Heart right ventricle (tissue), 16 donors: ENCODE measurements at regions not wholly inside any gene's neighbourhood (a gene's known extent, or its start where the extent isn't known, plus 50 kb on each side); places are given as distances from the start of the nearest gene placed in this dataset.
A peak's percentile ranks its signal among the peaks of the same experiment; 100 is the strongest.

Experiments
- ATAC-seq, 8 donors: fragments of 200-7000 bp; cut with Tn5 transposase; one replicate each; pipeline ENCODE4 v1.9.1; 2020; ENCODE audit warnings: mild to moderate bottlenecking in 8 of 8, moderate library complexity in 8 of 8, moderate number of reproducible peaks in 1 of 8
- DNase-seq, 2 donors: peaks; one replicate each; pipeline ENCODE4 v3.0.0-alpha.2; 2020
- H3K27ac ChIP-seq, 10 donors: fragments of 200-600 bp; sonication (generic) in 2 of 10; one replicate each; pipeline versions ENCODE4 v1.5.0 to v1.8.0; 2020 to 2022; ENCODE audit warnings: mild to moderate bottlenecking in 3 of 10
- H3K27me3 ChIP-seq, 7 donors: fragments of 200-600 bp; one replicate each; pipeline ENCODE4 v1.8.0; 2021 to 2022; ENCODE audit warnings: mild to moderate bottlenecking in 2 of 7
- H3K36me3 ChIP-seq, 9 donors: fragments of 200-600 bp; sonication (generic) in 1 of 9; one replicate each; pipeline versions ENCODE4 v1.5.0 to v1.8.0; 2020 to 2022; ENCODE audit warnings: mild to moderate bottlenecking in 2 of 9
- H3K4me1 ChIP-seq, 9 donors: fragments of 200-600 bp; sonication (generic) in 1 of 9; one replicate each; pipeline versions ENCODE4 v1.5.0 to v1.8.0; 2020 to 2022; ENCODE audit warnings: mild to moderate bottlenecking in 4 of 9
- H3K4me3 ChIP-seq, 10 donors: fragments of 200-600 bp; sonication (generic) in 2 of 10; one replicate each; pipeline versions ENCODE4 v1.5.0 to v1.8.0; 2020 to 2022; ENCODE audit warnings: mild to moderate bottlenecking in 7 of 10, moderate library complexity in 2 of 10
- H3K9me3 ChIP-seq, 11 donors: fragments of 200-600 bp in 10 of 11; sonication (generic) in 2 of 11; one replicate each; pipeline versions ENCODE4 v1.5.0 to v1.8.0; 2013 to 2022; ENCODE audit warnings: mild to moderate bottlenecking in 2 of 11, control low read depth in 1 of 11, moderate library complexity in 1 of 11
- WGBS, 2 donors: extraction: QIAGEN DNeasy Blood & Tissue Kit; methylation state at CpG; one replicate each; pipeline ENCODE4 v1.1.7; 2013; ENCODE audit warnings: inconsistent platforms in 1 of 2; 5-methylcytosine and 5-hydroxymethylcytosine counted together
- intact Hi-C, 10 donors: fragments of 100-400 bp; cut with DNase I; formaldehyde crosslinking; loops; one replicate each; pipeline versions ENCODE4 v1.11.1 to v1.14.2; 2022
- TF ChIP-seq, protein P1 (sequence below), 9 donors: fragments of 200-600 bp; sonication (generic) in 2 of 9; IDR thresholded peaks; one replicate each; pipeline versions ENCODE4 v1.5.0 to v1.8.0; 2021 to 2022; ENCODE audit warnings: antibody characterized with exemption in 9 of 9, mild to moderate bottlenecking in 5 of 9, moderate library complexity in 1 of 9
- donor health status: Arrhythmogenic right ventricular cardiomyopathy.
- donor health status: ischemic (EF 13 %, LVEDD 7.1; RV severe dilation, severe dysfunction).
- donor health status: healthy with polysubstance abuse.
- donor health status: DM: no; HTN: yes; CAD: no.
- donor health status: DM: no; HTN: no; CAD: no.
- donor health status: ischemic (EF 25% LVEDD 6.9; RV normal size, moderate dysfunction).
- donor health status: ischemic (EF 25% LVEDD 5.7; RV mildly dilated, moderate dysfunction).
- donor health status: healthy.
- donor health status: DM: yes; HTN: yes; CAD: no.
- donor health status: Ischemic cardiomyopathy.
- donor health status: ischemic (EF 35%, LVEDD 5.7; RV mildly dilated, moderate dysfunction).
- donor health status: nonischemic (EF 11% LVEDD 7.7; RV severe dilation, severe dysfunction).
- donor health status: DM: yes; HTN: yes; CAD: no.
- donor health status: PGD.
- donor health status: ischemic (EF 29% LVEDD 5.4; RV normal size, mild dysfunction).
- donor health status: nonischemic (EF 23%, LVEDD 6.1; RV moderate dilation, normal function).

DNA sequence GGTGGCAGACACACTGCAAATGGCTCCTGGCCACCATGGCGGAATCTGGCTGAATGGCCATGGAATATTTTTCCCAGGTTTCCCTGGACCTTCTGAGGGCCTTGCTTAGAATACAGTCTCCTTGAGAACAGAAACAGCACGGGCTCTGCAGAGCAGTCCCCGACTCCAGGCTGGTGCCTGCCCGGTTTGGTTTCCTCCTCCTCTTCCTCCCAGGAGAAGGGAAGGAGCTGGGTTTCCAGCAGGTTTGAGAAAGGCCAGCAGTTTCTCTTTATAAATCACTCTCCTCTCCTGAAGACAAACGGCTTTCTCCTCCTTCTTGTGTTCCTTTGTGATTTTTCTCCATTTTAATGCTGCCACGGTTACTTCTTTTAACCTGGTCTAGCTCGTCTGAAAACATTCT lies 106.8 kb upstream of the RFLNA start:
- H3K36me3 ChIP-seq: no peaks in the 10 kb centered on the region
- TF ChIP-seq, protein P1, sequence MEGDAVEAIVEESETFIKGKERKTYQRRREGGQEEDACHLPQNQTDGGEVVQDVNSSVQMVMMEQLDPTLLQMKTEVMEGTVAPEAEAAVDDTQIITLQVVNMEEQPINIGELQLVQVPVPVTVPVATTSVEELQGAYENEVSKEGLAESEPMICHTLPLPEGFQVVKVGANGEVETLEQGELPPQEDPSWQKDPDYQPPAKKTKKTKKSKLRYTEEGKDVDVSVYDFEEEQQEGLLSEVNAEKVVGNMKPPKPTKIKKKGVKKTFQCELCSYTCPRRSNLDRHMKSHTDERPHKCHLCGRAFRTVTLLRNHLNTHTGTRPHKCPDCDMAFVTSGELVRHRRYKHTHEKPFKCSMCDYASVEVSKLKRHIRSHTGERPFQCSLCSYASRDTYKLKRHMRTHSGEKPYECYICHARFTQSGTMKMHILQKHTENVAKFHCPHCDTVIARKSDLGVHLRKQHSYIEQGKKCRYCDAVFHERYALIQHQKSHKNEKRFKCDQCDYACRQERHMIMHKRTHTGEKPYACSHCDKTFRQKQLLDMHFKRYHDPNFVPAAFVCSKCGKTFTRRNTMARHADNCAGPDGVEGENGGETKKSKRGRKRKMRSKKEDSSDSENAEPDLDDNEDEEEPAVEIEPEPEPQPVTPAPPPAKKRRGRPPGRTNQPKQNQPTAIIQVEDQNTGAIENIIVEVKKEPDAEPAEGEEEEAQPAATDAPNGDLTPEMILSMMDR (IDR thresholded peaks at IDR 0.05): no peak
- intact Hi-C loops: no loop called here
- H3K4me3 ChIP-seq: peak overlapping the region in 3 of 10 donors; percentile 12 to 25 (median 17)
- 55 to 68% methylated on average over 7 of the region's 7 CpGs for WGBS, 2 donors
- H3K27me3 ChIP-seq: no peaks in the 10 kb centered on the region
- H3K4me1 ChIP-seq: peaks cover 0 to 29% (median 18%) of the 10 kb centered on the region in 9 donors
- ATAC-seq (peak in 4 of 8 donors; percentile 49 to 69 (median 57)), DNase-seq (no peak)
- H3K9me3 ChIP-seq: no peaks in the 10 kb centered on the region
- peak overlapping the region in 7 of 10 donors; percentile 3 to 76 (median 53) for H3K27ac ChIP-seq

DNA sequence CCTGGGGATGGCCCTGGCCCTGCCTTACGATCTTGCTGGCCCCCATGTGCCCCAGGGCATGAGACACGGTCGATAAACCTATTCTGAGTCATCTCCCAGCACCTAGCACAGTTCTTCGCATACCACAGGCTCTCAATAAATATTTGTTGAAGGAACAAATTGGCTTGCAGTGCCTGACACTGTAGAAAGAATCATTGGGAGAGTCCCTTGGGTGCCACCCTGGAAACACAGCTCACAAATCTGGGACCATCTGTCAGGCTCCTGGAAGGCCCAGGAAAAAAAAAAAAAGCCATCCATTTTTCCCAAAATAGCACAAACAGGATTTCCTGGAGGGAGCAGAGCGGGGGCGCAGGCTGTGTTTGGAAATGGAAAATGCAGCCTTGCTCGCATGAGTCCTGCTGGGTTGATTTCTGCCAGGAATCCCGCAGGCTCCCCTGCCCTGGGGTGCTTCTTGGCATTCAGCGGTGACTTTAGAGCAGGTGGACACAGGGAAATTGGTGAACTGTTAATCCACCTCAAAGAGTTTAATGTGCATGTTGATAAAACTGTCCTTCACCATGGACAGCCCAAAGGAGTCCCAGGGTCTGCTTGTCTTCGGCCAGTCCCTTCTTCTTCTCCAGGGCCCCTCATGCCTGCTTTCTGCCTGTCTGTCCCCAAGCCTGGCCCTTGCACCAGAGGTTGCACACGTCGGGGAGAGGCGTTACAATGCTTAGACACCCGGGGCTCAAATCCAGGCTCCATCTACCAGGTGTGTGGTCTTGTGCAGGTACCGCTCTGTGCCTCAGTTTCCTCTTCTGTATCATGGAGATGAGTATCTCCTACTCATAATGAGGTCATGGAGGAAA lies 106.1 kb upstream of the RFLNA start:
- DNase-seq: peak in 1 of 2 donors; percentile 36

DNA sequence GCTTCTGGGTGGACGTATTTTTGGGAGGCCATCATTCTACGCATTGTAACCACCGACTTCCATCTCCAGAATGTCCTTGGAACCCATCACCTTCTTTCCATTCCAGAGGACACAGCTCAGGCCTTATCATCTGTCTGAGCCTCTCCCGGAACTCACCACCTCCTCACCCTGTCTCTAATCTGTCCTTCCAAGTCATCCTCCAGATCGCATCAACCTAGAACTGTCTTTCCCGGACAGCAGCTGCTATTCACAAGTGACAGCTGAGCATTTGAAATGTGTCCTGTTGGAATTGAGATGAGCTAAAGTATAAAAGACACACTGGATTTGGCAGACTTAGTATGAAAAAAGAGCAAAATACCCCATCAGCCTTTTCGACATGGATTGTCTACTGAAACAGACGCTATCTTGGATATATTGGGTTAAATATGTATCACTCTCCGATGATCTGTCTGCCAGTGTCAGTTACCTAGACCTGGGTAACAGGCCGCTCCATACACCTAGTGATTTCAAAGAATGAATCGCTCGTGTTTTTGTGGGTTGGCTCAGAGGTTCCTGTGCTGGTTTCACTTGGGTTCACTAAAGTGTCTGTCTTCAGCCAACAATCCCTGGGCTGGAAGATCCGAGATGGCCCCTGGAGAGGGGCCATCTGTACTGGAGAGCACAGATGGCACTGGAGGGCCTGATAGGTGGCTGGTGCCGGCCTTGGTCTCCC lies 104.4 kb upstream of the RFLNA start:
- intact Hi-C loops: no loop called here

More for the DNA sequence above, 106.1 kb upstream of the RFLNA start:
- H3K27ac ChIP-seq: peak overlapping the region in 6 of 10 donors; percentile 28 to 76 (median 54)
- peaks cover 0 to 29% (median 18%) of the 10 kb centered on the region in 9 donors for H3K4me1 ChIP-seq
- intact Hi-C loops: no loop called here
- ATAC-seq: peak in 7 of 8 donors; percentile 62 to 93 (median 79)
- no peaks in the 10 kb centered on the region for H3K36me3 ChIP-seq
- no peaks in the 10 kb centered on the region for H3K27me3 ChIP-seq
- TF ChIP-seq, protein P1 (IDR thresholded peaks at IDR 0.05): peak in 1 of 9 donors; percentile 7
- peak overlapping the region in 2 of 10 donors; percentile 17 to 25 for H3K4me3 ChIP-seq
- WGBS, 2 donors: 47 to 58% methylated on average over 15 of the region's 15 CpGs
- H3K9me3 ChIP-seq: peaks cover 0 to 3% (median 0%) of the 10 kb centered on the region in 11 donors

DNA sequence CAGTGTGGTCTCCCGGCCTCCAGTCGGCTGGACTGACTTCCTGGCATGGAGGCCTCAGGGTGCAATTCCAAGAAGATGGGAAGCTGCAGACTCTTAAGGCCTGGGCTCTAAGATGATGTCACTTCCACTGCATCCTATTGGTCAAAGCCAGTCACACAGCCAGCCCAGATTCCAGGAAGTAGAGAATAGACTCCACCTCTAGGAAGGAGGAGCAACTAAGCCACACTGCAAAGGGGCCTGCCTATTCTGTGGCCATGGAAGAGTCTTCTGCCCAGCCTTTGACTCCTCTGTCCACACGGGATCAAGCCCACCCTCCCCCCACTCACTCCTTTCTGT lies 103.9 kb upstream of the RFLNA start:
- 73 to 74% methylated on average over 3 of the region's 3 CpGs for whole genome bisulfite sequencing, 2 donors
- Histone ChIP-seq H3K27me3 (no peaks in the 10 kb centered on the region), H3K4me1 (peaks cover 0 to 29% (median 18%) of the 10 kb centered on the region in 9 donors), H3K4me3 (no peak overlapping the region), H3K36me3 (no peaks in the 10 kb centered on the region), H3K9me3 (peaks cover 0 to 5% (median 0%) of the 10 kb centered on the region in 11 donors), H3K27ac (no peak overlapping the region)
- ATAC-seq (peak in 1 of 8 donors; percentile 25), DNase-seq (no peak)
- TF ChIP-seq, protein P1 (IDR thresholded peaks at IDR 0.05): no peak
- intact Hi-C loops: no loop called here

More for the DNA sequence above, 104.4 kb upstream of the RFLNA start:
- no peak for DNase-seq
- Histone ChIP-seq H3K27me3 (no peaks in the 10 kb centered on the region), H3K4me3 (no peak overlapping the region), H3K27ac (no peak overlapping the region), H3K4me1 (peaks cover 0 to 29% (median 18%) of the 10 kb centered on the region in 9 donors), H3K36me3 (no peaks in the 10 kb centered on the region), H3K9me3 (peaks cover 0 to 5% (median 0%) of the 10 kb centered on the region in 11 donors)
- 87 to 88% methylated on average over 14 of the region's 14 CpGs for WGBS, 2 donors
- no peak for ATAC-seq
- TF ChIP-seq, protein P1 (IDR thresholded peaks at IDR 0.05): no peak
